GM18951 (cell line): ENCODE measurements at regions not wholly inside any gene's neighbourhood (a gene's known extent, or its start where the extent isn't known, plus 50 kb on each side); places are given as distances from the start of the nearest gene placed in this dataset.
"Not testable (repeated sequence)": the region's sequence is repeated elsewhere in the genome, so short reads cannot be mapped to it uniquely, and the experiment has no call there.

Source experiments
- POLR2A ChIP-seq: IDR thresholded peaks from 4 replicates; pipeline ENCODE4 v1.6.1; 2011; ENCODE audit warnings: mild to moderate bottlenecking; ENCODE audit not compliant: insufficient read length, insufficient read depth; ENCODE audit errors: extremely low read depth
- in situ Hi-C: fragments of 300-500 bp; cut with MboI; formaldehyde crosslinking; loops from one replicate; pipeline ENCODE4 v1.12.0; 2022; ENCODE audit warnings: low sequenced_read_pairs, mixed read lengths, inconsistent platforms; ENCODE audit not compliant: unreplicated experiment

- TF ChIP-seq POLR2A, result no peak
- in situ Hi-C loops, result no loop called here
These were observed 91.8 kb downstream of the KCNJ2 start for GRCh38 chr17:70261170-70261569.

GRCh38 chr17:70265471-70265870, 96.1 kb downstream of the KCNJ2 start:
- in situ Hi-C loops, result no loop called here

GRCh38 chr17:70266394-70266793, 97.1 kb downstream of the KCNJ2 start:
- in situ Hi-C loops, result no loop called here
- TF ChIP-seq POLR2A, result no peak

More at GRCh38 chr17:70265471-70265870, 96.1 kb downstream of the KCNJ2 start:
- no peak for TF ChIP-seq POLR2A

GRCh38 chr17:70268383-70268782, 99.1 kb downstream of the KCNJ2 start:
- no peak for TF ChIP-seq POLR2A
- in situ Hi-C loops, result no loop called here

GRCh38 chr17:70270554-70270953, 101.2 kb downstream of the KCNJ2 start:
- no peak for TF ChIP-seq POLR2A
- in situ Hi-C loops, result no loop called here

- TF ChIP-seq POLR2A, result no peak
- in situ Hi-C loops, result no loop called here
These were observed 101.9 kb downstream of the KCNJ2 start for GRCh38 chr17:70271200-70271599.

- in situ Hi-C loops, result no loop called here
- no peak for TF ChIP-seq POLR2A
These were observed 102.3 kb downstream of the KCNJ2 start for GRCh38 chr17:70271672-70272071.

- in situ Hi-C loops, result no loop called here
- no peak for TF ChIP-seq POLR2A
These were observed 104.9 kb downstream of the KCNJ2 start for GRCh38 chr17:70274255-70274654.

GRCh38 chr17:70276906-70277305, 107.6 kb downstream of the KCNJ2 start:
- in situ Hi-C loops, result no loop called here
- TF ChIP-seq POLR2A, result no peak

GRCh38 chr17:70278844-70279462, 109.6 kb downstream of the KCNJ2 start:
- no peak for TF ChIP-seq POLR2A
- in situ Hi-C loops, result no loop called here

- TF ChIP-seq POLR2A, result no peak
- in situ Hi-C loops, result no loop called here
These were observed 117.1 kb downstream of the KCNJ2 start for GRCh38 chr17:70286391-70286790.

- TF ChIP-seq POLR2A, result no peak
These were observed 119.4 kb downstream of the KCNJ2 start for GRCh38 chr17:70288540-70289290.

GRCh38 chr17:70290770-70291169, 121.4 kb downstream of the KCNJ2 start:
- in situ Hi-C loops, result no loop called here
- no peak for TF ChIP-seq POLR2A

More at GRCh38 chr17:70288540-70289290, 119.4 kb downstream of the KCNJ2 start:
- in situ Hi-C loops, result no loop called here

- TF ChIP-seq POLR2A, result no peak
- in situ Hi-C loops, result no loop called here
These were observed 123.0 kb downstream of the KCNJ2 start for GRCh38 chr17:70292366-70292765.

- in situ Hi-C loops, result not testable (repeated sequence)
These were observed 124.4 kb downstream of the KCNJ2 start for GRCh38 chr17:70293564-70294310.
